PFSK-1 (cell line): ENCODE measurements at regions not wholly inside any gene's neighbourhood (a gene's known extent, or its start where the extent isn't known, plus 50 kb on each side); places are given as distances from the start of the nearest gene placed in this dataset.

ENCODE experiments used
- POLR2AphosphoS5 ChIP-seq: IDR thresholded peaks from 2 replicates; pipeline ENCODE4 v1.6.1; 2012; ENCODE audit warnings: low read depth, mild to moderate bottlenecking, control low read depth, low read length, moderate library complexity
- TAF1 ChIP-seq: IDR thresholded peaks from 2 replicates; pipeline ENCODE4 v1.6.1; 2012; ENCODE audit warnings: low read length, control low read depth, borderline replicate concordance; ENCODE audit not compliant: insufficient read depth

DNA sequence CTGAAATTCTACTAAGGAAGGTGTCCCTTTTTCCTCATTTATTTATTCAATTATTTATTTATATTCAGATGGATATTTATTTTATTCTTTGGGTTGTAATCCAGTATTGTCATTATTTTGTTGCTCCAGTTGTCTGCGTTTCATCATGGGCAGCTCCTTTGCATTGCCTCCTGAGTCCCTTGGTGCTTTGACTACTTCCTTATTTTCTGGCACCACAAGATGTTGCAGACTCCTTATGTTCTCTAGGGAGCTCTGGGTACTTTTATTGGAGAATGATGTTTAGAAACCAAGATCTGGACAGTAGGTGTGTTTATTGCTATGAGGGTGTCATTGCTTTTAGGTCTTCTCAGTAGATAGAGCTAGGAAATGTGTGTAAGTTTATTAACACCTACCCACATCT, 59.9 kb upstream of the ERRFI1 start:
- TF ChIP-seq TAF1 (no peak), POLR2AphosphoS5 (no peak)
